A673 (cell line): ENCODE measurements at regions not wholly inside any gene's neighbourhood (a gene's known extent, or its start where the extent isn't known, plus 50 kb on each side); places are given as distances from the start of the nearest gene placed in this dataset.

ENCODE experiments used
- BruUV-seq: library from RNA; stranded (reverse); fragments of 400-500 nt; replicated peaks from 2 replicates; lab custom pipeline; 2021; lab: Mats Ljungman, UMichigan
- CTCF ChIA-PET: fragments of 300-600 bp; sonication (Branson Sonifier 250); formaldehyde crosslinking; loops from one replicate; lab custom pipeline; 2022; ENCODE audit warnings: antibody characterized with exemption; lab: Charles Lee
- POLR2A ChIA-PET: fragments of 300-600 bp; sonication (Branson Sonifier 250); formaldehyde crosslinking; loops from one replicate; lab custom pipeline; 2022; ENCODE audit warnings: antibody characterized with exemption; ENCODE audit not compliant: low non-redundant PET; lab: Charles Lee
- DNase-seq: peaks from one replicate; pipeline ENCODE4 v3.0.0-alpha.2; 2015; ENCODE audit warnings: low spot score
- H3K27ac ChIP-seq: fragments of 200-600 bp; sonication (generic); 2 replicates; pipeline ENCODE4 v1.5.1; 2016; ENCODE audit warnings: mixed run types, low read depth, mild to moderate bottlenecking, mixed read lengths, antibody characterized with exemption, low read length; ENCODE audit not compliant: poor library complexity, severe bottlenecking
- H3K27me3 ChIP-seq: fragments of 200-600 bp; sonication (generic); replicated peaks from 2 replicates; pipeline ENCODE4 v1.6.1; 2017; ENCODE audit warnings: mixed run types, low read depth, mild to moderate bottlenecking, mixed read lengths, antibody characterized with exemption, low read length; ENCODE audit not compliant: insufficient read depth, poor library complexity
- H3K36me3 ChIP-seq: fragments of 200-600 bp; sonication (generic); 2 replicates; pipeline ENCODE4 v1.6.1; 2016; ENCODE audit warnings: mixed run types, mild to moderate bottlenecking, mixed read lengths, antibody characterized with exemption, low read length; ENCODE audit not compliant: insufficient read depth, poor library complexity, severe bottlenecking
- H3K4me1 ChIP-seq: fragments of 200-600 bp; sonication (generic); 2 replicates; pipeline ENCODE4 v1.6.1; 2017; ENCODE audit warnings: mixed run types, mild to moderate bottlenecking, mixed read lengths, antibody characterized with exemption, low read length; ENCODE audit not compliant: insufficient read depth, poor library complexity, severe bottlenecking
- H3K4me3 ChIP-seq: fragments of 200-600 bp; sonication (generic); 2 replicates; pipeline ENCODE4 v1.5.1; 2016; ENCODE audit warnings: low read depth, mixed run types, mild to moderate bottlenecking, mixed read lengths, low read length; ENCODE audit not compliant: poor library complexity, severe bottlenecking
- H3K9me3 ChIP-seq: fragments of 200-600 bp; sonication (generic); 2 replicates; pipeline ENCODE4 v1.6.1; 2016; ENCODE audit warnings: mixed run types, low read depth, mild to moderate bottlenecking, mixed read lengths, antibody characterized with exemption, low read length; ENCODE audit not compliant: poor library complexity, severe bottlenecking
- CTCF ChIP-seq: fragments of 300-800, 200-600 bp; sonication (generic); conservative IDR thresholded peaks from 2 replicates; pipeline ENCODE4 v1.5.1; 2017; ENCODE audit warnings: low read depth, mild to moderate bottlenecking, antibody characterized with exemption, low read length, moderate library complexity, mixed read lengths
- EZH2 ChIP-seq: fragments of 200-600 bp; sonication (generic); IDR thresholded peaks from 2 replicates; pipeline ENCODE4 v1.6.1; 2017; ENCODE audit warnings: borderline replicate concordance, low read depth, mild to moderate bottlenecking, mixed read lengths, antibody characterized with exemption, low read length; ENCODE audit not compliant: poor library complexity, severe bottlenecking
- intact Hi-C: fragments of 100-400 bp; cut with micrococcal nuclease; formaldehyde crosslinking; loops from one replicate; pipeline ENCODE4 v1.10.0; 2022; ENCODE audit not compliant: unreplicated experiment

- H3K4me3 ChIP-seq: no peak overlapping the region
- H3K4me1 ChIP-seq: no peaks in the 10 kb centered on the region
- H3K27ac ChIP-seq: no peak overlapping the region
- POLR2A ChIA-PET: no interaction called here
- no peaks in the 10 kb centered on the region for H3K36me3 ChIP-seq
- peaks cover 10% of the 10 kb centered on the region for H3K9me3 ChIP-seq
- intact Hi-C loops: no loop called here
- CTCF ChIA-PET: no interaction called here
- H3K27me3 ChIP-seq: no peaks in the 10 kb centered on the region
- peak; percentile 56 for TF ChIP-seq CTCF
- TF ChIP-seq EZH2: no peak
- BruUV-seq: no TSS peak
- peak; percentile 27 for DNase-seq
These were observed 450.3 kb upstream of the PCDH7 start for GRCh38 chr4:30269850-30270249.

GRCh38 chr4:30281986-30282385, 438.2 kb upstream of the PCDH7 start:
- no peak overlapping the region for H3K27ac ChIP-seq
- no peak for TF ChIP-seq CTCF
- H3K36me3 ChIP-seq: no peaks in the 10 kb centered on the region
- H3K4me3 ChIP-seq: no peak overlapping the region
- BruUV-seq: no TSS peak
- no peaks in the 10 kb centered on the region for H3K4me1 ChIP-seq
- POLR2A ChIA-PET: no interaction called here
- DNase-seq: no peak
- no peaks in the 10 kb centered on the region for H3K27me3 ChIP-seq
- no peaks in the 10 kb centered on the region for H3K9me3 ChIP-seq
- intact Hi-C loops: no loop called here
- CTCF ChIA-PET: no interaction called here

GRCh38 chr4:30283336-30283735, 436.8 kb upstream of the PCDH7 start:
- H3K4me3 ChIP-seq: no peak overlapping the region
- ChIA-PET POLR2A (no interaction called here), CTCF (no interaction called here)
- no peak overlapping the region for H3K27ac ChIP-seq
- TF ChIP-seq CTCF (no peak), EZH2 (no peak)
- intact Hi-C loops: no loop called here
- no peak for DNase-seq
- H3K4me1 ChIP-seq: no peaks in the 10 kb centered on the region
- no peaks in the 10 kb centered on the region for H3K36me3 ChIP-seq
- H3K9me3 ChIP-seq: no peaks in the 10 kb centered on the region
- BruUV-seq: no TSS peak
- no peaks in the 10 kb centered on the region for H3K27me3 ChIP-seq
